Fibroblast of the aortic adventitia (primary cell): ENCODE measurements at regions not wholly inside any gene's neighbourhood (a gene's known extent, or its start where the extent isn't known, plus 50 kb on each side); places are given as distances from the start of the nearest gene placed in this dataset.

Experiments used
- DNase-seq: peaks from one replicate; pipeline ENCODE4 v3.0.0-alpha.2; 2010; ENCODE audit warnings: low read depth
- H3K4me3 ChIP-seq: 2 replicates; pipeline ENCODE4 v1.5.1; 2011; ENCODE audit warnings: low read depth, mild to moderate bottlenecking, control low read depth, low read length, moderate library complexity
- CTCF ChIP-seq: IDR thresholded peaks from 2 replicates; pipeline ENCODE4 v1.5.1; 2011; ENCODE audit warnings: mild to moderate bottlenecking, low read length, control low read depth, inconsistent platforms; ENCODE audit not compliant: insufficient read depth

- no peak for TF ChIP-seq CTCF
- DNase-seq, result peak; percentile 36
- no peak overlapping the region for H3K4me3 ChIP-seq
These were observed 256.1 kb downstream of the TBX18 start for GRCh38 chr6:84508334-84508733.

- no peak overlapping the region for H3K4me3 ChIP-seq
- no peak for DNase-seq
- TF ChIP-seq CTCF, result no peak
These were observed 260.4 kb downstream of the TBX18 start for GRCh38 chr6:84504025-84504424.

GRCh38 chr6:84501315-84501714 lies 263.1 kb downstream of the TBX18 start:
- no peak for TF ChIP-seq CTCF
- H3K4me3 ChIP-seq, result no peak overlapping the region
- no peak for DNase-seq

DNA sequence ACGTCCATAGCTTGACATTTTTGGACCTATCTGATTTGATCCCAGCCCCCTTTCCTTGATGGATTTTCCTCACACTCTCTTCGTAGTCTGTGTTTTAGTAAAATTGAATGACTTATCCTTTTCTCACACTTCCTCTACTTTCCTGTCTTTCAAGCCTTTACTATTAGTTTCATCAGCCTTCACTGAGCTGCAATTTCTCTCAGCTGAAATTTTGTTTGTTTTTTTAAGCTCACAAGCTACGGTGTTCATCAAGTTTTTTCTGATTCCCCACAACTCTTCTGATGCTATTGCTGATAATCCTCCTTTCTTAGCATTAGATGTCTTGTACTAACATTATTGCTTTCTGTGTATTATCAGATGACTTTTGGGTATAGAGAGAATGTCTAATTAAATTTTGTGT lies 263.7 kb downstream of the TBX18 start:
- no peak for TF ChIP-seq CTCF
- DNase-seq, result peak; percentile 38
- no peak overlapping the region for H3K4me3 ChIP-seq

DNA sequence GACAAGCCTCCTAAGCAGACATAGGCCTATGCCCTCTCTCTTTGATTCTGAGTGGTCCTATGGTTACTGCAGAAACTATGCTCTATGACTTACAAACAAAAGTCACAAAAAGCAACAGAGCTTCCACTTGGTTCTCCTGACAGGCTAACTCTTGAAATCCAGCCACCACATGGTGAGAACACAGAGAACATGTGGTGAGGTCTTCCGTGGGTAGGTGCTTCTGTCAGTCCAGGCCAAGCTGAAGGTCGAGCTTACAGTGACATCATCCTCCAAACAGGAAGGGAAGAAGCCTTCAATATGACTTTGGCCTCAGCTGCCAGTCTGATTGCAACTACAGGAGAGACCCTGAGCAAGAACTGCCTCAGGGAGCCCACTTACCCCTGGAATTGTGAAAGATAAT lies 265.5 kb downstream of the TBX18 start:
- DNase-seq, result no peak
- no peak overlapping the region for H3K4me3 ChIP-seq
- no peak for TF ChIP-seq CTCF

DNA sequence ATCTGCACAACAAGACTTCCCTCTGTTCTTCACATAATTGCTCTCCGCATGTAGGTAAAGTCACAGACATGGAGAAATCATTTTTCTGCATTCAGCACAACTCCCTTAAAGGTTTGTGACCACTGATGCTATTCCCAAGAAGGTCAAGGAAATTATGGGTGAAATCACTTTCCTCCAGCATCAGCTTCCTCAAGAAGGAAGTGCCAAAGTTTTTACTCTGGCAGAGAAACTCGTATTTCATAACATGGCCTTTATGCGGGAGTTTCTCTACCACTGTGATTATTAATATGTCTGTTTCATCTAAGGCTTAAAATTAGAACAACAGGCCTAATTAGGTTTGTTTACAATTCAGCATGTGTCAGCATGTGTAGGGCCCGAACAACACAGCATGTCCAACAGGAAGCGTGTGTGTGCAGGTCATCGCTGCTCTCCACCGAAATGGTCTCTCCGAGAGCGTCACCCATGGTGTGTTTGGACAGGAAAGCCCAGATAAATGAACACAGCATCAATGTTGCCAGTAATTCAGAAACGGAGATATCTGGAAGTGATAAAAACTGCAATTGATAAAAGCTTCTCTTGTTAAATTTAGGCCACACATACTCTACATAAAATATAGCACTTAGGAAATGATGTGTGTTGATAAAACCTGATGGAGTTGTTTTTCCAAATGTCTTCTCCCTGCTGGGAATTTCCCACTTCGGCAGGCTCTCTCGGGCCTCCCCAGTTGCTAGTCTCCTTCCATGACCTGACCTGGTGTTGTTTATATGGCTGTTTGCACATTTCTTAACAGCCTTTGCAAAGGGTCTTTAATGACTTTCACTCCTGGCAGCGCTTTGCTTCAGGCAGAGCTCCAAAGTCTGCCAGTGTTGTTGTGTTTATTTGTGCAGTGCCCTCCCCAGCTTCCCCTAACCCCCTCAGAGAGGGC lies 265.1 kb upstream of the CEP162 start:
- no peak for DNase-seq
- H3K4me3 ChIP-seq, result no peak overlapping the region
- TF ChIP-seq CTCF, result no peak
